Esophagus squamous epithelium (tissue), 5 donors: ENCODE measurements at regions not wholly inside any gene's neighbourhood (a gene's known extent, or its start where the extent isn't known, plus 50 kb on each side); places are given as distances from the start of the nearest gene placed in this dataset.
"Not testable (repeated sequence)": the region's sequence is repeated elsewhere in the genome, so short reads cannot be mapped to it uniquely, and the experiment has no call there.

Experiments
- DNase-seq: peaks from one replicate; lab custom pipeline; 2025; lab: John Stamatoyannopoulos, UW
- H3K27ac ChIP-seq, 4 donors: fragments of 200-600 bp; sonication (generic); one replicate each; pipeline ENCODE4 v1.5.1; 2016 to 2019; ENCODE audit warnings: mild to moderate bottlenecking in 1 of 4
- H3K27me3 ChIP-seq, 4 donors: fragments of 200-600 bp; sonication (generic); 1 replicate in 3 of 4; 2 replicates in 1 of 4; pipeline versions ENCODE4 v1.5.1 to v1.6.0; 2017 to 2021; ENCODE audit warnings: antibody characterized with exemption in 1 of 4
- H3K36me3 ChIP-seq, 3 donors: fragments of 200-600 bp; sonication (generic); one replicate each; pipeline ENCODE4 v1.5.1; 2016 to 2019
- H3K4me1 ChIP-seq, 3 donors: fragments of 200-600 bp; sonication (generic); one replicate each; pipeline ENCODE4 v1.5.1; 2017 to 2019
- H3K4me3 ChIP-seq, 4 donors: fragments of 200-600 bp; sonication (generic); 1 replicate in 3 of 4; 2 replicates in 1 of 4; pipeline ENCODE4 v1.5.1; 2016 to 2019; ENCODE audit warnings: mild to moderate bottlenecking in 2 of 4, moderate library complexity in 1 of 4
- H3K9me3 ChIP-seq, 3 donors: fragments of 200-600 bp; sonication (generic); one replicate each; pipeline ENCODE4 v1.5.1; 2016 to 2019
- CTCF ChIP-seq, 6 experiments: fragments of 450-650 bp in 4 of 6; fragments of 200-600 bp in 2 of 6; sonication (generic) in 2 of 6; IDR thresholded peaks; one replicate each; pipeline ENCODE4 v1.5.1; 2016 to 2019; ENCODE audit warnings: antibody characterized with exemption in 6 of 6, mild to moderate bottlenecking in 4 of 6, moderate library complexity in 4 of 6
- POLR2A ChIP-seq, 4 donors: fragments of 450-650 bp; IDR thresholded peaks; one replicate each; pipeline ENCODE4 v1.6.1; 2017; ENCODE audit warnings: antibody characterized with exemption in 4 of 4, mild to moderate bottlenecking in 4 of 4, moderate library complexity in 3 of 4
- WGBS, 2 donors: methylation state at CpG; one replicate each; pipeline ENCODE4 v1.1.5; 2018; 5-methylcytosine and 5-hydroxymethylcytosine counted together
- intact Hi-C: fragments of 100-400 bp; cut with DNase I; formaldehyde crosslinking; loops from one replicate; pipeline ENCODE4 v1.15.0; 2022
- donor health status: DM: yes; HTN: yes; CAD: no.

- Histone ChIP-seq H3K9me3 (peaks cover 0 to 5% (median 0%) of the 10 kb centered on the region in 3 donors), H3K27ac (no peak overlapping the region), H3K27me3 (no peaks in the 10 kb centered on the region), H3K4me3 (no peak overlapping the region), H3K4me1 (no peaks in the 10 kb centered on the region), H3K36me3 (no peaks in the 10 kb centered on the region)
- no peak for DNase-seq
- intact Hi-C loops: no loop called here
- no peak for TF ChIP-seq CTCF (IDR thresholded peaks at IDR 0.05)
- no peak for TF ChIP-seq POLR2A (IDR thresholded peaks at IDR 0.05)
These were observed 487.8 kb upstream of the NUDT12 start for GRCh38 chr5:104050436-104050835.

- H3K9me3 ChIP-seq: peaks cover 0 to 5% (median 0%) of the 10 kb centered on the region in 3 donors
- no peaks in the 10 kb centered on the region for H3K27me3 ChIP-seq
- H3K27ac ChIP-seq: no peak overlapping the region
- intact Hi-C loops: no loop called here
- no peaks in the 10 kb centered on the region for H3K36me3 ChIP-seq
- TF ChIP-seq CTCF (IDR thresholded peaks at IDR 0.05): no peak
- no peak for TF ChIP-seq POLR2A (IDR thresholded peaks at IDR 0.05)
- 79 to 98% methylated on average over 4 to 8 of the region's 8 CpGs for WGBS, 2 donors
- DNase-seq: no peak
- H3K4me3 ChIP-seq: no peak overlapping the region
- no peaks in the 10 kb centered on the region for H3K4me1 ChIP-seq
These were observed 487.2 kb upstream of the NUDT12 start for GRCh38 chr5:104049752-104050151.

GRCh38 chr5:104048231-104048630 lies 485.6 kb upstream of the NUDT12 start:
- Histone ChIP-seq H3K27ac (no peak overlapping the region), H3K27me3 (no peaks in the 10 kb centered on the region), H3K4me3 (no peak overlapping the region), H3K4me1 (no peaks in the 10 kb centered on the region), H3K9me3 (peaks cover 0 to 5% (median 0%) of the 10 kb centered on the region in 3 donors), H3K36me3 (no peaks in the 10 kb centered on the region)
- intact Hi-C loops: no loop called here
- WGBS, 2 donors: 44 to 75% methylated on average over 2 of the region's 2 CpGs
- no peak for DNase-seq
- TF ChIP-seq POLR2A (IDR thresholded peaks at IDR 0.05) (no peak), CTCF (IDR thresholded peaks at IDR 0.05) (no peak)

- H3K9me3 ChIP-seq: peaks cover 0 to 5% (median 0%) of the 10 kb centered on the region in 3 donors
- TF ChIP-seq CTCF (IDR thresholded peaks at IDR 0.05) (no peak), POLR2A (IDR thresholded peaks at IDR 0.05) (no peak)
- no peaks in the 10 kb centered on the region for H3K36me3 ChIP-seq
- no peak overlapping the region for H3K4me3 ChIP-seq
- no peak for DNase-seq
- H3K4me1 ChIP-seq: no peaks in the 10 kb centered on the region
- no peak overlapping the region for H3K27ac ChIP-seq
- no peaks in the 10 kb centered on the region for H3K27me3 ChIP-seq
- intact Hi-C loops: no loop called here
These were observed 483.4 kb upstream of the NUDT12 start for GRCh38 chr5:104045987-104046386.

GRCh38 chr5:104039871-104040270 lies 477.3 kb upstream of the NUDT12 start:
- 56 to 58% methylated on average over 4 of the region's 4 CpGs for WGBS, 2 donors
- DNase-seq, H3K27ac ChIP-seq, intact Hi-C loops, H3K4me1 ChIP-seq, H3K4me3 ChIP-seq, H3K36me3 ChIP-seq, H3K9me3 ChIP-seq, H3K27me3 ChIP-seq: not testable (repeated sequence)

GRCh38 chr5:104037136-104037535 lies 474.5 kb upstream of the NUDT12 start:
- H3K4me3 ChIP-seq, H3K4me1 ChIP-seq, intact Hi-C loops, H3K27me3 ChIP-seq, H3K27ac ChIP-seq, DNase-seq, H3K9me3 ChIP-seq, H3K36me3 ChIP-seq: not testable (repeated sequence)
- WGBS, 2 donors: 58 to 66% methylated on average over 4 of the region's 4 CpGs

GRCh38 chr5:104033186-104033585 lies 470.6 kb upstream of the NUDT12 start:
- H3K4me1 ChIP-seq, H3K4me3 ChIP-seq, H3K27ac ChIP-seq, DNase-seq, H3K27me3 ChIP-seq, intact Hi-C loops, H3K36me3 ChIP-seq: not testable (repeated sequence)
- H3K9me3 ChIP-seq: peaks cover 0 to 13% (median 4%) of the 10 kb centered on the region in 3 donors
- 59 to 65% methylated on average over 4 of the region's 4 CpGs for WGBS, 2 donors
